ENCODE measurements at regions not wholly inside any gene's neighbourhood (a gene's known extent, or its start where the extent isn't known, plus 50 kb on each side); places are given as distances from the start of the nearest gene placed in this dataset.

DNA sequence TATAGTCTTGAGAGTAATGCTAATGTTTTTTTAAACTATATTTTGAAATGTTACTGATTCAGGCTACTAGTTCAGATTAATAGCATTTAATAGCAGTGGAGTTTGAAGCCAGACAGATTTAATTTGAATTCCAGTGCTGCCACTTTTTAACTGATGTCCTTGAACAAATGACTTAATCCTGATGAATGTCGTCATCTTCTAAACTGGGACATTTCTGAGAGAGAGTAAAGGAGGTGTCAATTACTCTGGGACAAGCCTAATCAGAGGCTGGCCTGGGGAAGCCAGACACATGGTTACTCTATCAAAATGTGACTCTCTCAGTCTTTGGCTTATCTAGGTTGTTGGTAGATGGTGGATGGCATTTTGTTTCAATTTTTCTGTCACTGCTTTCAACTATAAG lies 246.7 kb downstream of the HS3ST3A1 start:
- TF ChIP-seq, protein P1, sequence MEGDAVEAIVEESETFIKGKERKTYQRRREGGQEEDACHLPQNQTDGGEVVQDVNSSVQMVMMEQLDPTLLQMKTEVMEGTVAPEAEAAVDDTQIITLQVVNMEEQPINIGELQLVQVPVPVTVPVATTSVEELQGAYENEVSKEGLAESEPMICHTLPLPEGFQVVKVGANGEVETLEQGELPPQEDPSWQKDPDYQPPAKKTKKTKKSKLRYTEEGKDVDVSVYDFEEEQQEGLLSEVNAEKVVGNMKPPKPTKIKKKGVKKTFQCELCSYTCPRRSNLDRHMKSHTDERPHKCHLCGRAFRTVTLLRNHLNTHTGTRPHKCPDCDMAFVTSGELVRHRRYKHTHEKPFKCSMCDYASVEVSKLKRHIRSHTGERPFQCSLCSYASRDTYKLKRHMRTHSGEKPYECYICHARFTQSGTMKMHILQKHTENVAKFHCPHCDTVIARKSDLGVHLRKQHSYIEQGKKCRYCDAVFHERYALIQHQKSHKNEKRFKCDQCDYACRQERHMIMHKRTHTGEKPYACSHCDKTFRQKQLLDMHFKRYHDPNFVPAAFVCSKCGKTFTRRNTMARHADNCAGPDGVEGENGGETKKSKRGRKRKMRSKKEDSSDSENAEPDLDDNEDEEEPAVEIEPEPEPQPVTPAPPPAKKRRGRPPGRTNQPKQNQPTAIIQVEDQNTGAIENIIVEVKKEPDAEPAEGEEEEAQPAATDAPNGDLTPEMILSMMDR (IDR thresholded peaks at IDR 0.05; ENCODE audit: low read depth, low read length), result no peak
- DNase-seq (ENCODE audit: extremely low read depth, low read depth), result no peak

DNA sequence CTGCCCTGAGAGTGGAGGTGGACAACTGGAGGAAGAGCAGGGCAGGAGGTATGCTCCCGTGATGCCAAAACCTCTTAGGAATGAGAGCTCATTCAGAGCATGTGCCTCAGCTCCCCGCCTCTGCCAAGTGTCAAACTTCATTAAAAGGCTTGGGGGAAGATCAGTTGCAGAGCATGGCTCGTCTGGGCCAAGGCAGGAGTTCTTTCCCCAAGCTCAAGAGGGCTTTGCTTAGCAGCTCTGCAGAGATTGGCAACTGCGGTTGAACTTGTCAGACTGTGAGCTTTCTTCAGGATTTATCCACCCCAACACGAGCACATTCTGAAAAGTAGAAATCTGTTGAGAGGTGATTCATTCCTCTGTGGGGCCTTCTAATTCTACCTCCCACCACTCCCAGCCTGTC lies 248.1 kb downstream of the HS3ST3A1 start:
- TF ChIP-seq, protein P1 (IDR thresholded peaks at IDR 0.05; ENCODE audit: low read depth, low read length), result no peak
- DNase-seq (ENCODE audit: extremely low read depth, low read depth), result no peak

DNA sequence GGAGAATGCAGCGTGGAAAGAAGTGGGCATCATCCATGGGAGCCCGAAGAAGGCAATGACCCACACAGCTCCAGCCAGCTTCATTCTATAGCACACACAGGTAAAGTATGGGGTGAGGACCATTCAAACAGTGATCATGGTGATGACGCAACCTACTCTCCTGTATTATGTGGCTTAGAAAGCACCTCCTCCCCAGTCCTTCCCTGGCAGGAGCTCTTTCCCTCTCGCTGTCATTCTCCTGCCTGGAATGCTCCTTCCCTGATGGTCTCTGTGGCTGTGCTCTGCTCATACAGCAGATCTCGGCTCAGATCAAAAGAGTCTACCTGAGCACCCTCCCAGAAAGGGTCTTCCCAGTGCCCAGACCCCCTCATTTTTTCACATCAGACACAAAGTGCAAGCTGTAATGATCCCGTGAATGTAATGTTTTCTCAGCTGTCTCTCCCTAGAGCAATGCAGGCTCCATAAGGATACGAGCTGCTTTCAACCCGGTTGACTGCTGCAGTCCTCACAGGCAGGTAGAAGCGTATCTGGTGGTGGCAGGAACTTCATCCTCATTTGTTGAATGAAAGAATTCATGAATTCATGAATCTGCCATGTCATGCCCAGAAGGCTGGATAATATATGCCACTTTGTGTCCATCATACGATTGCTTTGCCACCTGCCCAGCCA lies 248.8 kb downstream of the HS3ST3A1 start:
- DNase-seq (ENCODE audit: extremely low read depth, low read depth), result no peak
- TF ChIP-seq, protein P1 (IDR thresholded peaks at IDR 0.05; ENCODE audit: low read depth, low read length), result no peak

DNA sequence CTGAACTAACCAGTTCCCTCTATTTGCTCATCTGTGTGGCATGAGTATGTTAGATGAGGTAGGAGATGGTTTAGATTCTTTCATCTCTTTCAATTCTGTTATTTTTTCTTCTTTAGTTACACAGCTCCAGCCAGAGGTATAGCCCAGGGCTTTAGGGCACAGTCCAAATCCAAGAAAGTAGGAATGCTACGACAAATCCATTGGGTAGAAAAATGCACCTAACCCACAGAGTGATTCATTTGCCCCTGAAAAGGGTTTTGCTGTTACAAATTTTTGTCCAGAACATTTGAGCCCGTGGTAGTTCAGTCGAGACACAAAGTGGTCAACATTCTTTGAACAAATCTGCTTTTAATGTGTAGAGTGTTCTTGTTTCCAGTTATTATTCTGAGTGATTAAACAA lies 250.7 kb downstream of the HS3ST3A1 start:
- no peak for DNase-seq (ENCODE audit: extremely low read depth, low read depth)
- TF ChIP-seq, protein P1 (IDR thresholded peaks at IDR 0.05; ENCODE audit: low read depth, low read length), result no peak

DNA sequence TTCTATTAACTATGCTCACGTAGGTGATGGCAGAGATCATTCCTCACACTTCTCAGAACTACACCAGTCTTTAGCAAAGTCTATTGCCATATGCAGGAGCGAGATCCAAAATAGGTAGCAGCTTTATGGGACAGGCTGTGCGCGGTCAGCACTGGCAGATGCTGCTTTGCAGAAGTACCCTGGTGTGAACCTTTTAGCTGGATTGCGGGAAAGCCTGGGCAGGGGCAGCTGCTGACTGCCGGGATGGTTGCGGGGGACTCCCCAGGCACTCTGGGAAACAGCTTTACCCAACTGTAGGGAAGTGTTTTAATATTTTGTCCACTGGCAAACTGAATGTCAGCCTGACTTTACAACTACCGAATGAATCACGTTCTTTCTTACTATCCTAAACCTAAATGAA lies 251.3 kb downstream of the HS3ST3A1 start:
- TF ChIP-seq, protein P1 (IDR thresholded peaks at IDR 0.05; ENCODE audit: low read depth, low read length), result no peak
- no peak for DNase-seq (ENCODE audit: extremely low read depth, low read depth)

DNA sequence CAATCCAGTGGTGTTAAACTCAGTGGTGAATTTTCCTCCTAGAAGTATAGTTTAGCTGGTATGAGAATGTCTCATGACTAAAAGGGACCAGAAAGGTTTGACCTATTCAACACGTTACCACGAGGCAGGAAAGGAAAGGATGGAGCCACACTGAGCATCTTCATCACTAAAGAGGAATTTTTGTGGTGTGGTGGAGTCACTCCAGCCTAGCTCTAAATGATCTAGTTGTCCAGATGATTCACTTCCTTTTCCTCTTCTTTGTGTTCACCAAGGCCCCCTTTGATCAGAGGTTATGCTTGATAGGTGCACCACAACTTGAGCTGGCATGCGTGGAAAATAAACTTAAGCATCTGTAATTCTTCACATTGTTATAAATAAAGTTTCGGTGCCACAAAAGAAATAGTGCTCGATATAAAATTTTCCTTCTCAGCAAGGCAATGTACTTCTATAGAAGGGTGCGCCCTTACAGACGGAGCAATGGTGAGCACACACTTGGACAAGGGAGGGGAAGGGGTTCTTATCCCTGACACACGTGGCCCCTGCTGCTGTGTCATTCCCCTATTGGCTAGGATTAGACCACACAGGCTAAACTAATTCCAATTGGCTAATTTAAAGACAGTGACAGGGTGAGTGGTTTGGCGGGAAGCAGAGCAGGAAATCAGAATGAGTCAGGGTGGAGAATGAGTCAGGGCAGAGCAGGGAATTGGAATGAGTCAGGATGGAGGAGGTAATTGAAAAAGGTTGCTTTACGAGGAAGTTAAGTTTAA lies 254.6 kb downstream of the HS3ST3A1 start:
- TF ChIP-seq, protein P1 (IDR thresholded peaks at IDR 0.05; ENCODE audit: low read depth, low read length), result no peak
- no peak for DNase-seq (ENCODE audit: extremely low read depth, low read depth)

DNA sequence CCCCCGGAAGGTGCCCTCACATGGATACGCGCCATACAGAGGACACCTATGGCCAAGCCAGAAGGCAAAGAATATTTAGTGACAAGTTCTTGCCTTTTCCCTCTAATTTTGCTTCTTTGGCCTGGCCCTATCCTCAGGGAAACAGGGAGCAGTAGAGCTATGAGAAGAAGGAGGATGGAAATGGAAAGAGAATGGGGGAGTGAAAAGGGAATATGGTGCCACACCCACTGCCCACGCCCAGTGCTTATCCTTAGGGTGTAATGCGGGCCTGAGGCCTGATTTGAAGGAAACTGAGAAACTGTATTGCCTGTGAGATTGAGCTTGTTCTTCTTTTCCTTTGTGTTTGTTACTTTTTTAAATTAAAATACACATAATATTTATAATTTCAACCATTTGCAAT lies 255.1 kb downstream of the HS3ST3A1 start:
- no peak for DNase-seq (ENCODE audit: extremely low read depth, low read depth)
- TF ChIP-seq, protein P1 (IDR thresholded peaks at IDR 0.05; ENCODE audit: low read depth, low read length), result no peak
